Erythroblast (primary cell): ENCODE measurements at regions not wholly inside any gene's neighbourhood (a gene's known extent, or its start where the extent isn't known, plus 50 kb on each side); places are given as distances from the start of the nearest gene placed in this dataset.

Source experiments
- GATA1 ChIP-seq: IDR thresholded peaks from 2 replicates; pipeline ENCODE4 v1.6.1; 2011; ENCODE audit warnings: low read depth, mild to moderate bottlenecking, control low read depth, low read length, moderate library complexity
- POLR2A ChIP-seq: IDR thresholded peaks from 2 replicates; pipeline ENCODE4 v1.6.1; 2011; ENCODE audit warnings: mild to moderate bottlenecking, low read length

DNA sequence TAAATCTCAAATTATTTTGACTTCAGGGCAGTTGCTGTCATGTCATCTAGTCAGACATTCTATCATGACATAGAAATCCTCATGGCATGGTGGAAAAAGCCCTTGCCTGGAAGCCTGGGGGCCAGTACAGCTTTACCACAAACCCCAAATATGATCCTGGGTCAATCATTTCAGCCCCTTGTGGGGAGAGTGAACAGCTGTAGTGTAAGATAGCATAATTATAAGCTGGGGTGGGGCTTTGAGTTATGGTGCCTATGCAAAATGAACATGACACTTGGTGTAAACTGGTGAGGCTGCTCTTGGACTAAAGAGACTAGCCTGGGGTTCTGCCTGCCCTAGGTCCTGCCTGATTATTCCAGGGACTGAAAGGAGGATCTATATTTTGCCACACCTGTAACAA is 207.7 kb upstream of the DDHD1 start:
- TF ChIP-seq POLR2A (no peak), GATA1 (no peak)
